ENCODE measurements at regions not wholly inside any gene's neighbourhood (a gene's known extent, or its start where the extent isn't known, plus 50 kb on each side); places are given as distances from the start of the nearest gene placed in this dataset.

- TF ChIP-seq EZH2 (optimal IDR thresholded peaks at IDR 0.05; ENCODE audit: low read depth, low read length) (no peak), CTCF (IDR thresholded peaks at IDR 0.05; ENCODE audit: low read length) (no peak), EZH2phosphoT487 (IDR thresholded peaks at IDR 0.05; ENCODE audit: low read length) (no peak)
Measured at GRCh38 chr20:51311636-51312479, 230.7 kb downstream of the NFATC2 start.
